GM04503 (cell line): ENCODE measurements at regions not wholly inside any gene's neighbourhood (a gene's known extent, or its start where the extent isn't known, plus 50 kb on each side); places are given as distances from the start of the nearest gene placed in this dataset.

Experiments used
- DNase-seq: peaks from one replicate; pipeline ENCODE4 v3.0.0-alpha.2; 2012; ENCODE audit warnings: low read depth

DNA sequence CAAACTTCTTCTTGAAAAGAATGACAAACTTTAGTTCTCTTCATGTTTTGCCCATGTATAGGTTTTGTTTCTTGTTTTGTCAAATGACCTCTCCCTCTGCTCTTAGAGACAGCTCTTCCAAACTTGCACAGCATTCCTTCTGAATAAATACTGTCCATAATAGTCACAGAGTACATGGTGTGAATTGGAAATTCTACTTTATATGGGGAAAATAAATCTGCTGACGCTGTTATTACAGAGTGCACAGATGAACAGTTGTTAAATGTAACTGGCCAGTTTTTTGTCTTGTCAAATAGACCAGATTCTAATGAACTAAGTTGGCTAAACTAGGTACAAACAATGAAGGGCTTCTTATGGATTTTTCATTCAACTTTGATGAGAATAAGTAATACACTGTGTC lies 115.8 kb upstream of the DTNA start:
- no peak for DNase-seq

- no peak for DNase-seq
Observed at GRCh38 chr18:34595690-34596089, 114.4 kb upstream of the DTNA start.

GRCh38 chr18:34598120-34598635 lies 111.9 kb upstream of the DTNA start:
- no peak for DNase-seq

GRCh38 chr18:34600158-34600557 lies 109.9 kb upstream of the DTNA start:
- DNase-seq, result no peak

DNA sequence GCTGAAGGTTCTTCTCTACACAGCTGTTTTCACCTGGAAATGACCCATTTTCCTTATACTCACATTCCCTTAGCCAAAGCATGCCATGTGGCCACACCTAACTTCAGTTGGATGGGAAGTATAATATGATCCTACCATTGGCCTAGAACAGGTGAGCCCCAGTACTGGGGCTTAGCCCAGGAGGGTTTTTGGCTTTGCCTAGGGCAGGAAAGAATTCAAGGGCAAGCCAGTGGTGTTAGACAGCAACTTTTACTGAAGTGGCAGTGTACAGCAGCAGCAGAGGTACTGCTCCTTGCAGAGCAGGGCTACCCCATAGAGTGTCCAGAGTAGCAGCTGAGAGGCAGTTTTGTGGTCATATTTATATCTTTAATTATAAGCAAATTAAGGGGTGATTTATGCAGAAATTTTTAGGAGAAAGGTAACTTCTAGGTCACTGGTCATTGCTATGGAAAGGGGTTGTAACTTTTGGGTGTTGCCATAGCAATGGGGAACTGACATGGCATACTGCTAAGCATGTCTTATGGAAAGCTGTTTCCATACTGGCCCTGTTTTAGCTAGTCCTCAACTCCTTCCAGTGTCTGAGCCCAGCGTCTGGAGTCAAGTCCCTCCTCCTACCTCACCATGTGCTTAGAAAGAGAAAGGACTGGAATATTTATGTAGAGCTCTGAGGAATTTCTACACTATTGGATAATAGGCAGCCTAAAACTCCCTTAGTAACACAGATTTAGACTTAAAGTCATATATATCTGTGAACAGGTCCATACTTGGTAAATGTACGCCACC lies 109.0 kb upstream of the DTNA start:
- DNase-seq, result no peak

- DNase-seq, result no peak
Observed at GRCh38 chr18:34604591-34604990, 105.5 kb upstream of the DTNA start.

DNA sequence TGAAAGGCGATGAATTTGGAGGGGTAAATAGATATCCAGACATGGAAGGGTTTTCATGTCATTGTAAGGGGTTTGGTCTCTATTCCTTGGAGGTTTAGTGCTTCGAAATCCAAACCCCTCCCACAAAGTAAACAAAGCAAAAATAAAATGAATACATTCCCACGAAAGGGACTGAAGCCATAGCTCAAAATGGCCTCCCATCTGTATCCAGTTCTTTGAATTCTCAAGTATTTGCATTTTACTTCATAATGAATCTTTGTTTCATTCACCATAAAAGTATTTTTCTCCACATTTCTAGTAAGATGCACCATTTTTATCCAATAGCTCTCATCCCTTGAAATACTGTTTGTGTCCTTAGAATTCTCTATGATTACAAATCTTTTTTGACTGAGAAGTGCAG lies 103.2 kb upstream of the DTNA start:
- no peak for DNase-seq

DNA sequence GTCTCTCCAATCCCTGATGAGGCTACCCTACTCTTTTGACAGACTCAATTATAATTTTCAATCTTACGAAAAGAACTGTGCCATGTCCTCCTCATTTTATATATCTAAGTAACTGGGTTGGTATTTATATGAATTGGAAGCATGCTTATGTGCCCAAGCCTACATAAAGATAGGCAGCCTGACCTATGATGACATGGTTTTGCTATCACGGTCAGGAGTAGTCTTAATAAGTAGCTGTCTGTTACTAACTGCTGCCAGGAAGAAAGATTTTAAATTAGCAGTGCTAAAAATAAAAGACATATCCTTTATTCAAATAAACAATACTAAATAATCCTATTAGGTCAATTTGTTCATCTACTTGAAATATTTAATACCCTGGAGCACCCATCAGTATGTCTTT lies 102.0 kb upstream of the DTNA start:
- DNase-seq, result no peak

DNA sequence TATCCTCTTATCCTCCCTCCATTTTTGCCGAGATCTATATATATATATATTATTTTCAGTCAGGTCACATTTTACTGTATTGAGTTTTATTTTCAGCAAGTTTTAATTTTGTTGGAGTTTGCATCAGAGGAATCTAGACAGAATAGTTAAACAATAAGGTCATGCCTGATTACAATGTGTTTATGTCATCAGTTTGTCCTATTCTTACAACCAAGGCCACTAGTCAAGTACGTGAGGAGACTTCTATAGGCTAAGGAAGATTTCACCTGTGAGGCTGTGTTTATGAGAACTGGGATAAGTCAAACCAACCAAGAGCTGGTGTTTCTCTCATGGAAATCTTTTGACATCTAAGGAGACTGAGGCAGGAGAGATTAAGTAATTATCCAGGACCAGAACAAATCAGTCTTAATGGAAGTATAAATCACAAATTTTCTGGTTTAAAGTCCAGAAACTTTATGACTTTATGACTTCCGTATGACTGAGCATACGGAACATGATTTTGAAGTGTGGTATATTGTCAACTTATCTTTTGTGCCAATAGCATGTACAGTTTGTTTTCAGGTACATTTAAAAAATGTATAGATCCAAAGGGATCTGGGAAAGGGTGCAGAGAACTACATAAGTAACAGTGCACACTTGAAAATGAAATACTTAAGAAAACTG lies 100.0 kb upstream of the DTNA start:
- DNase-seq, result no peak

DNA sequence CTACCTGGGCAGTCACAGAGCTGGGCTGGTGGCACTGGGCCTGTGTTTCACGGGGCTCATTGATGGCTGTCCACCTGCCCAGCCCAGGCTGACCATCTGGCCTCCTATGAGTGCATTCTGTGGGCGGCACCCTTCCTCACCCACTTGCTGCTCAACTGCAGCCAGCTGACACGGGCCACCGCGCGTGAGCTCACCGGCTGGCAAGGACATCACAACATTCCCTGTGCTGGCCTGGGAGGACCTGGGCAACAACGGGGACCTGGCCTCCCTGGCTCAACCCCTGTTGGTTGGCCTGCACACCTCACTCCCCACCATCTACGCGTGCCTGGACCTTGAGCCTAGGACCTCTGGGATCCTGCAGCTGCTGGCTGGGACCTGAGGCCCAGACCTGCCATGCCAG lies 98.2 kb upstream of the DTNA start:
- DNase-seq, result no peak

- DNase-seq, result no peak
Observed at GRCh38 chr18:34620258-34620861, 89.7 kb upstream of the DTNA start.

DNA sequence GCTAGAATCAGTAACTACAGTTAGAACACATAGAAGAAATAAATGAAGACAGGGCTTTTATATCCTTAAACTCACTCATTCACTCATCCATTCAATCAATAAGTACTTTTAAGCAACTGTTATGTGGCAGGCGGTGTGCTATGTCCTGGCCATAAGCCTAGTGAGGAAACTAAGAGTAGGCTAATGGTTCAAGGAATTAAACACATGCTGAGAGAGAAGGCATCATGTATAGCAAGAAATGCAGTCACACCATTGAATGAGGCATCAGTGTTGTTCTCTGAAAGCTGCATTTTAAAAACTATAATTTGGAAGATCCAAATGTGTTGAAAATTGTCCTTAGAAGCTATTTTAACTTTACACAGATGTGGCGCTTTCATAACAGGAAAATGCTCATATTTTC lies 86.5 kb upstream of the DTNA start:
- DNase-seq, result no peak

DNA sequence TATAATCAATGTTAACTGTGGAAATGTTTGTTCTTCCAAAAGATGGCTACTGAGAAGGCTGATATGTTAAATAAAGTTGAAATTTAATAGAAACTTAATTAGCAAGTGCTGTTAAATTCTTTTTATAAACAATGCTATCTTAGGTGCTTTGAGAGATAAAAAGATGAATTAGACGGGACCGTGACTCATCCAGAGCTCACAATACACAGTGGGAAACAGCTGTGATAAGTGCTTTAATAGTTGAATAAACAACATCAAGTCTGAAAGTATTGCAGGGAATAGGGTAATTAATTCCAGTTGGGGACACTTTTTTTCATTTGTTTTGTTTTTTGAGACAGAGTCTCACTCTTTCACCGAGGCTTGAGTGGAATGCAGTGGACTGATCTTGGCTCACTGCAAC lies 85.5 kb upstream of the DTNA start:
- DNase-seq, result no peak

- DNase-seq, result no peak
Observed at GRCh38 chr18:34626404-34627136, 83.5 kb upstream of the DTNA start.

GRCh38 chr18:34627137-34627920 lies 82.8 kb upstream of the DTNA start:
- DNase-seq, result no peak

DNA sequence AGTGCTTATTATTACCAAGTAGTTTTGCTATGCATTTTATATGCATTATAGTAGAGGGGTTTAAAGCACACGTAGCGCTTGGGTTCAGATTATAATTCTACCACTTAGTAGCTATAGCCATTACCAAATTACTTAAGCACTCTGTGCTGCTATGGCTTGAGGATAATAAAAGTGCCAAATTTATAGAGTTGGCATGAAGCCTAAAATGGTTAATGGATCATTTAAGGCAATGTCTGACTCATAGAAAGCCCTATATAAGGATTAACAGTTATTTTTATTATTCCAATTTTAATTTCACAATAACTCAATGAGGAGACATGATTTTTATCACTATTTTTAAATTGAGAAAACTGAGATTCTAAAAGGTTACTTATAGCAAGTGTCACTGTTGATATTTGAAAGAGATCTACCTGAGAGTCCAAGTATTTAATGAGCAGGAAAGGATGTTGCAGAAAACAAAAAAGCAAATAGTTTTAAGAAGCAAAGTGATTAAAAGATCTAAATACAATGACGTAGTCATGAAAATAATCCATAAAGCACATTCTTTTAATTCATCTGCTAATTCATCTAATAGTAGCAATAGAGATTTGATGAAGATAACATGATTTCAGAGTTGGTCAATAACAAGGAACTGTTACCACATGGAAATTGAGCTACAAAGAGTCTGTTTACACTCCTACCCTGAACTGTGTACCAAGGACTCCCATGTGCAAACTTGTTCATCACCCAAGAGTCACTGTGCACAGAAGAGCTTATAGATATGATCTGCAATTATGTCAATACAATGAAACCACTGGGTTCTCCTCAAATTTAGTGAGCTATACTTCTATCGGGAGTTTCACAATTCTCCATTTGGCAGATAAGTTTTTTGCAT lies 78.8 kb upstream of the DTNA start:
- DNase-seq, result no peak

DNA sequence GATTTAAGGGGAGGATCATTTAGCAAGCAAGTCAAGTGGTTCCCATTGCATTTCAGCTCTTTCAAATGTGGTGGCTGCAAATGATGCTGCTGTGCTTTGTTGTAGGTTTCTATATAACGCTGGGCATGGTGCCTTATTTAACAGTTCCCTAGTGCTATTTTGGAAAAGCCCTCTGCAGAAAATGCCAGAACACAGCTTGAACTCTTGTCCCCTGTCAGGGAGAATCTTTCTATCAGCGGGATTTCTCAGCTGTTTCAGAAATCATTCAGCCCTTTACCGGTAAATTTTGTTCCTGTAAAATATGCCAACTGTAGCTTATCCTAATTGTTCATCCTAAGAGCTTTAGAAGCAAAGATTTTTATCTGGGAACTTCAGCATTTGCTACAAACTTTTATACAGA lies 77.8 kb upstream of the DTNA start:
- DNase-seq, result no peak

- DNase-seq, result no peak
Observed at GRCh38 chr18:34633368-34633767, 76.7 kb upstream of the DTNA start.

DNA sequence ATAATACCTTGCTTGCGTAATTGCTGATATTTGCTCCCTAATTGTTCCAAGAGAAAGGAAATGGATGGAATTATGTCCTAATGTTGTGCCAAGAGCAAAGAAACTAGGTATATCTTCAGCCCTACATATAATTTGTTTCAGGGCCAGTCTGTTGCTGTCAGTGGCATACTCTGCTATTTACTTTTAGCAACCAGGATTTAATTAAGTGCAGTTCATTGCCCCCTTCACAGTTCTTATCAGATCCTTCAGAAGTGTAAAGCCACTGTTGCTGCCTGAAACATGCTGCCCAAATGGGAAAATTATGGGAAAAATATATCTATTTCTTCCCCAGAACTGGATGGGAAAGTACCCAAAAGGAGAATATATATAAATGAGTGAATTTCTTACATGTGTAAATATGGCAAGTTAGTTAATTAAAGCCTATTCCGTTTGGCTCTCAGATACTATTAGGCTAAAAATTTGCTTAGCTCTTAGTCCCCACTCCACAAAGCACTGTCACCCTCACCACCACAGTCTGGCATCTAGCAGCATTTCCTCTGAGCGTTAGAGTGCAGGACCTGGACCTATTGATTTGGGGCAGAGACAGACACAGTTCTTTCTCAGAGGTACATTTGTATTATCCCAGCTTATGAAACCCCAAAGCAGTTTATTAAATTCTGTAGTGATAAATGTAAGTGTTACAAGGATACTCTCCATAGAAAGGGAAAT lies 72.8 kb upstream of the DTNA start:
- DNase-seq, result no peak

DNA sequence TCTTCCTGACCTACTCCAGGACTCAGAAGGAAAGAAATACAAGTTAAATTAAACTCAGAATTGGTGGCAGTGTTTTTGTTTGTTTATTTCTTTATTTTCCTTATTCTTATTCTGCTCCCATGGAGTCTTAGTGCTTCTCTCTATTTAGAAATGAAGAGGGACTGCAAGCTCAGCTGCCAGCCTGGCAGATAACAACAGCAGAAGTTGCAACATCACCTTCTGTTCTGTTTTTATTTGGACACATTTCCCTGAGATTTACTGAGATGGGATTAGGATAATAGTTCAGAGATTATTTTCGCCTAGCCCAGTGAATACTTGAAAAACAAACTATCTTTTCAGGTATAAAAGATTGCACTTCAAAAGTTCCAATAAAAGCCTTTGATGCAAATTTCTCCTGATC lies 70.4 kb upstream of the DTNA start:
- no peak for DNase-seq
